GM12878 (cell line): ENCODE measurements at regions not wholly inside any gene's neighbourhood (a gene's known extent, or its start where the extent isn't known, plus 50 kb on each side); places are given as distances from the start of the nearest gene placed in this dataset.

Experiments
- ATAC-seq: fragments of 200-7000 bp; cut with Tn5 transposase; 3 replicates; pipeline ENCODE4 v1.9.1; 2020; ENCODE audit warnings: mild to moderate bottlenecking, moderate library complexity
- BruUV-seq: library from RNA; stranded (reverse); fragments of 400-500 nt; replicated peaks from 2 replicates; lab custom pipeline; 2021; lab: Mats Ljungman, UMichigan
- CTCF ChIA-PET: fragments of 300-600 bp; sonication (Branson Sonifier 250); formaldehyde crosslinking; extraction: SDS; loops from one replicate; lab custom pipeline; 2021; ENCODE audit warnings: inconsistent platforms; lab: Yijun Ruan, JAX
- POLR2A ChIA-PET: fragments of 350-600 bp; formaldehyde crosslinking; extraction: SDS; loops from one replicate; lab custom pipeline; 2021; ENCODE audit warnings: inconsistent platforms; lab: Charles Lee
- RAD21 ChIA-PET: fragments of 300-600 bp; sonication (Branson Sonifier 250); formaldehyde crosslinking; loops from one replicate; lab custom pipeline; 2023; ENCODE audit warnings: antibody characterized with exemption; ENCODE audit not compliant: unreplicated experiment; lab: Charles Lee
- SMC1A ChIA-PET: fragments of 300-600 bp; sonication (Branson Sonifier 250); formaldehyde crosslinking; loops from one replicate; lab custom pipeline; 2023; ENCODE audit not compliant: unreplicated experiment, uncharacterized antibody; lab: Charles Lee
- DNase-seq: peaks from one replicate; pipeline ENCODE4 v3.0.0-alpha.2; 2011; ENCODE audit warnings: low read depth, low spot score
- FAIRE-seq: peaks from 3 replicates; lab custom pipeline; 2011; peaks lifted over from hg19 to GRCh38; lab: Jason Lieb, UNC
- H2AFZ ChIP-seq: 2 replicates; pipeline ENCODE4 v1.6.0; 2011; ENCODE audit warnings: low read depth, low read length, control low read depth; ENCODE audit not compliant: control insufficient read depth
- H3K27ac ChIP-seq: 2 replicates; pipeline ENCODE4 v1.5.1; 2011; ENCODE audit warnings: control low read depth; ENCODE audit not compliant: control insufficient read depth, insufficient read depth
- H3K27me3 ChIP-seq, 2 experiments: replicated peaks in 1 of 2; 2 replicates each; pipeline versions ENCODE4 v1.6.0 to v1.6.1; 2011; ENCODE audit warnings: low read length in 1 of 2; ENCODE audit not compliant: control insufficient read depth in 2 of 2, insufficient read depth in 2 of 2
- H3K36me3 ChIP-seq, 2 experiments: 2 replicates each; pipeline ENCODE4 v1.5.1; 2011; ENCODE audit warnings: low read length in 1 of 2; ENCODE audit not compliant: control insufficient read depth in 2 of 2, insufficient read depth in 2 of 2
- H3K4me1 ChIP-seq: 2 replicates; pipeline ENCODE4 v1.6.1; 2011; ENCODE audit warnings: mild to moderate bottlenecking, low read length, moderate library complexity, mixed read lengths; ENCODE audit not compliant: control insufficient read depth, insufficient read depth
- H3K4me2 ChIP-seq: 2 replicates; pipeline ENCODE4 v1.6.0; 2011; ENCODE audit warnings: control low read depth; ENCODE audit not compliant: control insufficient read depth, insufficient read depth
- H3K4me3 ChIP-seq: fragments of 200-600 bp; sonication (generic); 2 replicates; pipeline ENCODE4 v1.5.1; 2016
- H3K79me2 ChIP-seq: 2 replicates; pipeline ENCODE4 v1.6.0; 2011; ENCODE audit warnings: low read length; ENCODE audit not compliant: control insufficient read depth, insufficient read depth
- H3K9ac ChIP-seq: 2 replicates; pipeline ENCODE4 v1.8.0; 2011; ENCODE audit warnings: low read length, control low read depth, mixed read lengths; ENCODE audit not compliant: control insufficient read depth, insufficient read depth
- H3K9me3 ChIP-seq: replicated peaks from 3 replicates; pipeline ENCODE4 v1.5.1; 2011; ENCODE audit warnings: mild to moderate bottlenecking, low read length; ENCODE audit not compliant: control insufficient read depth, insufficient read depth
- H4K20me1 ChIP-seq: 2 replicates; pipeline ENCODE4 v1.6.0; 2011; ENCODE audit not compliant: control insufficient read depth, insufficient read depth
- BACH1 ChIP-seq: fragments of 450-650 bp; IDR thresholded peaks from 2 replicates; pipeline ENCODE4 v1.6.1; 2017; ENCODE audit warnings: mild to moderate bottlenecking, borderline replicate concordance
- CTCF ChIP-seq, 3 experiments: IDR thresholded peaks in 2 of 3; conservative IDR thresholded peaks in 1 of 3; 2 replicates each; pipeline ENCODE4 v1.5.1; 2011; ENCODE audit warnings: low read depth in 3 of 3, low read length in 3 of 3, mild to moderate bottlenecking in 3 of 3, control low read depth in 2 of 3, moderate library complexity in 2 of 3, inconsistent platforms in 1 of 3, mixed read lengths in 1 of 3; ENCODE audit not compliant: control insufficient read depth in 2 of 3, insufficient read depth in 1 of 3; ENCODE audit errors: extremely low read depth in 1 of 3
- GATAD2B ChIP-seq: fragments of 450-650 bp; conservative IDR thresholded peaks from 2 replicates; pipeline ENCODE4 v1.6.1; 2017; ENCODE audit warnings: low read depth, mild to moderate bottlenecking, moderate library complexity
- HSF1 ChIP-seq: fragments of 150-350 bp; IDR thresholded peaks from 2 replicates; pipeline ENCODE4 v1.6.1; 2014; ENCODE audit warnings: mild to moderate bottlenecking, low read depth, low read length
- KDM1A ChIP-seq: fragments of 200-600 bp; sonication (generic); IDR thresholded peaks from 2 replicates; pipeline ENCODE4 v1.6.1; 2016; ENCODE audit warnings: borderline replicate concordance
- MAX ChIP-seq: IDR thresholded peaks from 2 replicates; pipeline ENCODE4 v1.6.1; 2012; ENCODE audit warnings: low read depth, low read length, improper control_type of control experiment
- NBN ChIP-seq: fragments of 450-650 bp; IDR thresholded peaks from 2 replicates; pipeline ENCODE4 v1.6.1; 2016
- NKRF ChIP-seq: fragments of 450-650 bp; conservative IDR thresholded peaks from 2 replicates; pipeline ENCODE4 v1.6.1; 2017; ENCODE audit warnings: mild to moderate bottlenecking, moderate library complexity
- NR2C2 ChIP-seq: IDR thresholded peaks from 2 replicates; pipeline ENCODE4 v1.6.1; 2011; ENCODE audit warnings: borderline replicate concordance, low read depth; ENCODE audit not compliant: control insufficient read depth, insufficient read length
- POLR2A ChIP-seq: IDR thresholded peaks from 2 replicates; pipeline ENCODE4 v1.6.1; 2011; ENCODE audit warnings: low read depth, mild to moderate bottlenecking, low read length
- ZNF207 ChIP-seq: fragments of 450-650 bp; IDR thresholded peaks from 2 replicates; pipeline ENCODE4 v1.6.1; 2014; ENCODE audit warnings: antibody characterized with exemption, mild to moderate bottlenecking, borderline replicate concordance
- ZNF384 ChIP-seq: IDR thresholded peaks from 2 replicates; pipeline ENCODE4 v1.6.1; 2012; ENCODE audit warnings: low read depth, mild to moderate bottlenecking, low read length, improper control_type of control experiment, borderline replicate concordance
- ZNF592 ChIP-seq: fragments of 450-650 bp; IDR thresholded peaks from 2 replicates; pipeline ENCODE4 v1.6.1; 2017; ENCODE audit warnings: mild to moderate bottlenecking, moderate library complexity
- WGBS: methylation state at CpG from one replicate; pipeline ENCODE4 v1.1.6; 2016; ENCODE audit warnings: low lambda C conversion rate; ENCODE audit not compliant: insufficient replicate concordance, insufficient coverage; ENCODE audit errors: missing lambda C conversion rate; 5-methylcytosine and 5-hydroxymethylcytosine counted together
- in situ Hi-C: fragments of 300-500 bp; cut with MboI; formaldehyde crosslinking; loops from 9 replicates; pipeline ENCODE4 v1.14.3; 2018; ENCODE audit warnings: mixed read lengths
- intact Hi-C: fragments of 100-400 bp; cut with micrococcal nuclease; formaldehyde crosslinking; loops from one replicate; pipeline ENCODE4 v1.14.2; 2022; ENCODE audit not compliant: unreplicated experiment

GRCh38 chrX:104351173-104351769 is 96.5 kb upstream of the ESX1 start:
- Histone ChIP-seq H2AFZ (no peak overlapping the region), H3K4me2 (no peak overlapping the region), H3K4me1 (no peaks in the 10 kb centered on the region), H3K9ac (no peak overlapping the region), H3K79me2 (no peaks in the 10 kb centered on the region), H3K9me3 (no peaks in the 10 kb centered on the region), H3K4me3 (no peak overlapping the region), H3K27ac (no peak overlapping the region), H3K36me3 (no peaks in the 10 kb centered on the region), H3K27me3 (no peaks in the 10 kb centered on the region), H4K20me1 (no peaks in the 10 kb centered on the region)
- 13% methylated on average over 3 of the region's 3 CpGs for WGBS
- ATAC-seq (no peak), DNase-seq (no peak), FAIRE-seq (no peak)
- intact Hi-C loops (no loop called here), in situ Hi-C loops (no loop called here)
- no TSS peak for BruUV-seq
- RAD21 ChIA-PET, result no interaction called here
- POLR2A ChIA-PET, result no interaction called here
- CTCF ChIA-PET, result interaction anchor here (0.6 to 0.8 kb wide), 2 partner anchors 9 to 79 kb away, joined by 3 read pairs; no protein-coding TSS in a partner anchor
- SMC1A ChIA-PET, result interaction anchor here (1.1 kb wide), 1 partner anchor 10 kb away, joined by 4 read pairs; no protein-coding TSS in a partner anchor
- no peak for TF ChIP-seq NBN
- TF ChIP-seq ZNF384, result no peak
- TF ChIP-seq HSF1, result no peak
- TF ChIP-seq KDM1A, result no peak
- TF ChIP-seq POLR2A, result no peak
- TF ChIP-seq GATAD2B, result no peak
- no peak for TF ChIP-seq ZNF207
- no peak for TF ChIP-seq BACH1
- no peak for TF ChIP-seq CTCF (IDR thresholded peaks at IDR 0.05 in 2 of 3, conservative IDR thresholded peaks at IDR 0.05 in 1 of 3; ENCODE audit: control insufficient read depth in 2 of 3, extremely low read depth in 1 of 3, insufficient read depth in 1 of 3, low read depth in 3 of 3, low read length in 3 of 3)
- TF ChIP-seq MAX, result no peak
- no peak for TF ChIP-seq ZNF592
- no peak for TF ChIP-seq NR2C2
- TF ChIP-seq NKRF, result no peak
